NB4 (cell line): ENCODE measurements at regions not wholly inside any gene's neighbourhood (a gene's known extent, or its start where the extent isn't known, plus 50 kb on each side); places are given as distances from the start of the nearest gene placed in this dataset.
A peak's percentile ranks its signal among the peaks of the same experiment; 100 is the strongest.

Source experiments
- DNase-seq: peaks from one replicate; pipeline ENCODE4 v3.0.0; 2010; ENCODE audit warnings: low read depth
- H3K4me3 ChIP-seq: one replicate; pipeline ENCODE4 v1.5.1; 2011; ENCODE audit warnings: mild to moderate bottlenecking, low read depth, low read length, moderate library complexity
- MYC ChIP-seq: IDR thresholded peaks from 2 replicates; pipeline ENCODE4 v1.6.1; 2011; ENCODE audit warnings: low read depth, low read length
- POLR2A ChIP-seq: IDR thresholded peaks from 2 replicates; pipeline ENCODE4 v1.6.1; 2011; ENCODE audit warnings: mild to moderate bottlenecking; ENCODE audit not compliant: insufficient read length; ENCODE audit errors: extremely low read depth
- TF ChIP-seq, protein P1 (sequence below): IDR thresholded peaks from 2 replicates; pipeline ENCODE4 v1.6.1; 2011; ENCODE audit warnings: low read depth, low read length
- TF ChIP-seq, protein P2 (sequence below): IDR thresholded peaks from one replicate; pipeline ENCODE4 v1.5.1; 2012; ENCODE audit warnings: low read depth, low read length

DNA sequence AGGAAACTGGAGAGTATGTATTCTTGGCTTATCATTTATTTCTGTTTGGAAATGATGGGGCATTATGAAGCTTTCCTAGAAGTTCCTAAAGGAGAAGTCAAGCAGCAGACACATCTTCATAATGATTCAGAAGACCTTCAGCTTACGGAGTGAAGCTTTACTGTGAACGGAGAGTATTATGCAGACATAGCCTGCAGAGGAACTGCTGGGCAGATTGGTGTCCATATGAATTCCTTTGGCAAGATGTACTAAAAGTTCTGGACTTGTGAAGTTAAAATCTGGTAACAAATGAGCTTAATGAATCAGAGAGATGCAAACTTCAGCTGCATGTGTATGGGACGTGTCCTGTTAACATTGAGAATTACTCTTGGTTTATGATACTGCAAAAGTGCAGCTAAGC, 60.1 kb downstream of the NABP1 start:
- no peak for DNase-seq
- no peak overlapping the region for H3K4me3 ChIP-seq
- TF ChIP-seq POLR2A, result no peak

DNA sequence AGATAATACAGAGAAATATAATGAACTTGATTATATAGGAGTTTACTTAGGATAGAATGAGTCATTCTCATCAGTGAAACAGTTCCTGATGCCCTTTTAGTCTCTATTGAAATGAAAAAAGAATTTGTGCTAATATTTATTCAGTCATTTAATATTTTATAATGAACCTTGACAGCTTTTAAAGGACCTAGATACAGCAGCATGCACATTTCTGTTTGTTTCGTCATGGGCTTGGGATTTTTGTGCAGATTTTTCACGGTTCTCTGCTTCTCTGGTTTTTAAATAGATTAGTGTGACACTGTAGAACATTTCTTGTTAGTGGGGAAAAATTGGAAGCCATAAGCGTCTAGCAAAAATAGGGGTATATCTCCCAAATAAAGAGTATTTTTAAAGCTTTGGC, 60.7 kb downstream of the NABP1 start:
- H3K4me3 ChIP-seq, result no peak overlapping the region
- DNase-seq, result no peak
- TF ChIP-seq MYC (no peak), POLR2A (no peak)
- TF ChIP-seq, protein P1, sequence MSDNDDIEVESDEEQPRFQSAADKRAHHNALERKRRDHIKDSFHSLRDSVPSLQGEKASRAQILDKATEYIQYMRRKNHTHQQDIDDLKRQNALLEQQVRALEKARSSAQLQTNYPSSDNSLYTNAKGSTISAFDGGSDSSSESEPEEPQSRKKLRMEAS, result no peak
- TF ChIP-seq, protein P2, sequence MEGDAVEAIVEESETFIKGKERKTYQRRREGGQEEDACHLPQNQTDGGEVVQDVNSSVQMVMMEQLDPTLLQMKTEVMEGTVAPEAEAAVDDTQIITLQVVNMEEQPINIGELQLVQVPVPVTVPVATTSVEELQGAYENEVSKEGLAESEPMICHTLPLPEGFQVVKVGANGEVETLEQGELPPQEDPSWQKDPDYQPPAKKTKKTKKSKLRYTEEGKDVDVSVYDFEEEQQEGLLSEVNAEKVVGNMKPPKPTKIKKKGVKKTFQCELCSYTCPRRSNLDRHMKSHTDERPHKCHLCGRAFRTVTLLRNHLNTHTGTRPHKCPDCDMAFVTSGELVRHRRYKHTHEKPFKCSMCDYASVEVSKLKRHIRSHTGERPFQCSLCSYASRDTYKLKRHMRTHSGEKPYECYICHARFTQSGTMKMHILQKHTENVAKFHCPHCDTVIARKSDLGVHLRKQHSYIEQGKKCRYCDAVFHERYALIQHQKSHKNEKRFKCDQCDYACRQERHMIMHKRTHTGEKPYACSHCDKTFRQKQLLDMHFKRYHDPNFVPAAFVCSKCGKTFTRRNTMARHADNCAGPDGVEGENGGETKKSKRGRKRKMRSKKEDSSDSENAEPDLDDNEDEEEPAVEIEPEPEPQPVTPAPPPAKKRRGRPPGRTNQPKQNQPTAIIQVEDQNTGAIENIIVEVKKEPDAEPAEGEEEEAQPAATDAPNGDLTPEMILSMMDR, result no peak

DNA sequence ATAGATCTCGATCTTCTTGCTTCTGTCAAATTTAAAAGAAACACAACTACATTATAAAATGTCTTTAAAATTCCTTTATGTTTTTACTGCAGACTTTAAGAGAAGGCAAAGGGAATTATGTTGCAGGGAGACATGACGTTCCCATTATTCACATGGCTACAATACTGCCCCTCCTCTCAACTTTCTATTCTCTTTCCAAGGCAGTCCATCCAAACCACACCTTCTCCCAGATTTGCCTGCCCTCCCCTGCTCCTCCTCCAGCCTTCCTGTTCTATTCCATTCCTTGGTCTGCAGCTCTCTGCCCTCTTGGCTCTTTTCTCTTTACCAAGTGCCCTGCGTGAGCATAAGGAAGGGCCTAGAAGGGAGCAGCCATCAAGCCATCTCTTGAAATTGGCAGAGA, 61.3 kb downstream of the NABP1 start:
- TF ChIP-seq, protein P1, result no peak
- TF ChIP-seq POLR2A (no peak), MYC (no peak)
- TF ChIP-seq, protein P2, result no peak
- H3K4me3 ChIP-seq, result no peak overlapping the region
- DNase-seq, result no peak

GRCh38 chr2:191740016-191740419, 62.1 kb downstream of the NABP1 start:
- peak; percentile 25 for DNase-seq
- H3K4me3 ChIP-seq, result no peak overlapping the region
- no peak for TF ChIP-seq POLR2A
- no peak for TF ChIP-seq MYC
- TF ChIP-seq, protein P1, result no peak
- TF ChIP-seq, protein P2, result no peak

DNA sequence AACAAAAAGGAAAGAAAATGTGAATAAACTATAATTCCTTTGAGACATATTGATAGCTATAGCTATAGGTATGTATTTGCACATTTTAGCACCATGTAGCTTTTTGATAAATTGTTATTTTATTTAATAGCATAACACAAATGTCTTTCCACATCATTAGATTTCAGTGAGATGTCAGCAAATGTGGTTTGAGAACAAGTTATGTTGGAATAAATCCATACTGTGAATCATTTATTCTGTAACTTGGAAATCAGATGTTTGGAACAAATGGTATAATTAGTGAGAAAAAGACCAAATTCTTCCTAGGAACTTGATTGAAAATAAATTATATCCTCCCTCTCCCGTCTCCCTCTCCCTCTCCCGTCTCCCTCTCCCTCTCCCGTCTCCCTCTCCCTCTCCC, 62.8 kb downstream of the NABP1 start:
- no peak overlapping the region for H3K4me3 ChIP-seq
- TF ChIP-seq, protein P1, result no peak
- TF ChIP-seq, protein P2, result no peak
- TF ChIP-seq POLR2A (no peak), MYC (no peak)
- no peak for DNase-seq

- no peak for DNase-seq
- H3K4me3 ChIP-seq, result no peak overlapping the region
- TF ChIP-seq, protein P2, result no peak
- TF ChIP-seq POLR2A, result no peak
- no peak for TF ChIP-seq MYC
- TF ChIP-seq, protein P1, result no peak
Measured at GRCh38 chr2:191746346-191747169, 68.6 kb downstream of the NABP1 start.
